ENCODE measurements at regions not wholly inside any gene's neighbourhood (a gene's known extent, or its start where the extent isn't known, plus 50 kb on each side); places are given as distances from the start of the nearest gene placed in this dataset.
"Not testable (repeated sequence)": the region's sequence is repeated elsewhere in the genome, so short reads cannot be mapped to it uniquely, and the experiment has no call there.

GRCh38 chr14:48575772-48576171 lies 900.4 kb upstream of the MDGA2 start:
- DNase-seq (ENCODE audit: low read depth), result no peak

- DNase-seq (ENCODE audit: low read depth), result no peak
Observed at GRCh38 chr14:48568688-48569087, 893.3 kb upstream of the MDGA2 start.

GRCh38 chr14:48568252-48568651 lies 892.8 kb upstream of the MDGA2 start:
- no peak for DNase-seq (ENCODE audit: low read depth)

- no peak for DNase-seq (ENCODE audit: low read depth)
Observed at GRCh38 chr14:48563489-48563888, 888.1 kb upstream of the MDGA2 start.

GRCh38 chr14:48561438-48561837 lies 886.0 kb upstream of the MDGA2 start:
- not testable (repeated sequence) for DNase-seq (ENCODE audit: low read depth)

- no peak for DNase-seq (ENCODE audit: low read depth)
Observed at GRCh38 chr14:48560421-48560820, 885.0 kb upstream of the MDGA2 start.

- DNase-seq (ENCODE audit: low read depth), result no peak
Observed at GRCh38 chr14:48553443-48553842, 878.0 kb upstream of the MDGA2 start.

- DNase-seq (ENCODE audit: low read depth), result no peak
Observed at GRCh38 chr14:48546996-48547395, 871.6 kb upstream of the MDGA2 start.

- DNase-seq (ENCODE audit: low read depth), result no peak
Observed at GRCh38 chr14:48537600-48537999, 862.2 kb upstream of the MDGA2 start.

- no peak for DNase-seq (ENCODE audit: low read depth)
Observed at GRCh38 chr14:48536318-48536717, 860.9 kb upstream of the MDGA2 start.

GRCh38 chr14:48527832-48528231 lies 852.4 kb upstream of the MDGA2 start:
- no peak for DNase-seq (ENCODE audit: low read depth)

GRCh38 chr14:48526307-48526706 lies 850.9 kb upstream of the MDGA2 start:
- no peak for DNase-seq (ENCODE audit: low read depth)

- no peak for DNase-seq (ENCODE audit: low read depth)
Observed at GRCh38 chr14:48504921-48505320, 829.5 kb upstream of the MDGA2 start.

GRCh38 chr14:48490756-48491155 lies 815.4 kb upstream of the MDGA2 start:
- DNase-seq (ENCODE audit: low read depth), result no peak

GRCh38 chr14:48473944-48474343 lies 798.5 kb upstream of the MDGA2 start:
- no peak for DNase-seq (ENCODE audit: low read depth)

- DNase-seq (ENCODE audit: low read depth), result no peak
Observed at GRCh38 chr14:48456051-48456450, 780.6 kb upstream of the MDGA2 start.

GRCh38 chr14:48454887-48455286 lies 779.5 kb upstream of the MDGA2 start:
- DNase-seq (ENCODE audit: low read depth), result no peak

- no peak for DNase-seq (ENCODE audit: low read depth)
Observed at GRCh38 chr14:48452437-48452995, 777.1 kb upstream of the MDGA2 start.

- DNase-seq (ENCODE audit: low read depth), result no peak
Observed at GRCh38 chr14:48435221-48435620, 759.8 kb upstream of the MDGA2 start.

GRCh38 chr14:48430805-48431204 lies 755.4 kb upstream of the MDGA2 start:
- DNase-seq (ENCODE audit: low read depth), result no peak

- no peak for DNase-seq (ENCODE audit: low read depth)
Observed at GRCh38 chr14:48429512-48429911, 754.1 kb upstream of the MDGA2 start.

GRCh38 chr14:48417715-48418500 lies 742.5 kb upstream of the MDGA2 start:
- DNase-seq (ENCODE audit: low read depth), result no peak

- no peak for DNase-seq (ENCODE audit: low read depth)
Observed at GRCh38 chr14:48401321-48401720, 725.9 kb upstream of the MDGA2 start.
